AG09319 (cell line): ENCODE measurements at regions not wholly inside any gene's neighbourhood (a gene's known extent, or its start where the extent isn't known, plus 50 kb on each side); places are given as distances from the start of the nearest gene placed in this dataset.

Source experiments
- DNase-seq: peaks from one replicate; pipeline ENCODE4 v3.0.0-alpha.2; 2010; ENCODE audit warnings: low read depth; ENCODE audit errors: extremely low read depth
- TF ChIP-seq, protein P1 (sequence below): IDR thresholded peaks from 2 replicates; pipeline ENCODE4 v1.5.1; 2011; ENCODE audit warnings: low read depth, mild to moderate bottlenecking, inconsistent platforms, low read length, moderate library complexity

DNA sequence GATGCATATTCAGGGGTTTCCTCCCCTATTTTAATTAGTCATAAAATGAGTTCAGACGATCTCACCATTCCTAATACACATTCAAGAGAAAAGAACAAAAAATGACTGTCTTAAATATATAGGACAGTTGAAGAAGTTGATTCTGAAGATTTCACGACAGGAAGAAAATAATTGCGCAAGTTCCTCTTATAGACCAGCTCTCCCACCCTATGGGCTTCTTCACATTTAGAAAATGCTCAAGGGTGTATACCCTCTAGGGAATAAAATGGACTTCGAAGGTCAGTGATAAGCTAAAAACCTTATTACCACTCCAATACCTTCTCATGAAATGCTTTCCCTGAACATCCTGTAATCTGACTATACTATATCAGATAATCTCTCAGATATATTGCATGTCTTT is 149.2 kb upstream of the TEX13C start:
- no peak for DNase-seq
- TF ChIP-seq, protein P1, sequence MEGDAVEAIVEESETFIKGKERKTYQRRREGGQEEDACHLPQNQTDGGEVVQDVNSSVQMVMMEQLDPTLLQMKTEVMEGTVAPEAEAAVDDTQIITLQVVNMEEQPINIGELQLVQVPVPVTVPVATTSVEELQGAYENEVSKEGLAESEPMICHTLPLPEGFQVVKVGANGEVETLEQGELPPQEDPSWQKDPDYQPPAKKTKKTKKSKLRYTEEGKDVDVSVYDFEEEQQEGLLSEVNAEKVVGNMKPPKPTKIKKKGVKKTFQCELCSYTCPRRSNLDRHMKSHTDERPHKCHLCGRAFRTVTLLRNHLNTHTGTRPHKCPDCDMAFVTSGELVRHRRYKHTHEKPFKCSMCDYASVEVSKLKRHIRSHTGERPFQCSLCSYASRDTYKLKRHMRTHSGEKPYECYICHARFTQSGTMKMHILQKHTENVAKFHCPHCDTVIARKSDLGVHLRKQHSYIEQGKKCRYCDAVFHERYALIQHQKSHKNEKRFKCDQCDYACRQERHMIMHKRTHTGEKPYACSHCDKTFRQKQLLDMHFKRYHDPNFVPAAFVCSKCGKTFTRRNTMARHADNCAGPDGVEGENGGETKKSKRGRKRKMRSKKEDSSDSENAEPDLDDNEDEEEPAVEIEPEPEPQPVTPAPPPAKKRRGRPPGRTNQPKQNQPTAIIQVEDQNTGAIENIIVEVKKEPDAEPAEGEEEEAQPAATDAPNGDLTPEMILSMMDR, result no peak

DNA sequence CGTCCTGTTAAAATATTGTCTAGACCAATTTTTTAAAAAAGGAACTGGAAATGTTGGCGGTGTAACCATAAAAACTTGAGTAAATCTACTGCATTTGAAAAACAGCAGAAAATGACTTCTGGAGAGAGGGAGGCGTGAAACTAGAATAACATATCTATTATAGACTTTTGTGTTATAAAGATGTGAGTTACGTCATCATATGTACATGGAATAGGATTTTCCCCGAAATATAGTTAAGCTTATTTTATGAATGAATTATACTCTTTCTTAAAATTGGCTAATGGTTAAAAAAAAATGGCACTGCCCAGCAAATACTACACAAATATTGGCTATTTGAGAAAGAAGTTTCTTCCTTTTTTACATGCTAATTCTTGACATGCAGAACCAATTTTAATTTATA is 147.1 kb upstream of the TEX13C start:
- no peak for DNase-seq
- TF ChIP-seq, protein P1, result no peak

DNA sequence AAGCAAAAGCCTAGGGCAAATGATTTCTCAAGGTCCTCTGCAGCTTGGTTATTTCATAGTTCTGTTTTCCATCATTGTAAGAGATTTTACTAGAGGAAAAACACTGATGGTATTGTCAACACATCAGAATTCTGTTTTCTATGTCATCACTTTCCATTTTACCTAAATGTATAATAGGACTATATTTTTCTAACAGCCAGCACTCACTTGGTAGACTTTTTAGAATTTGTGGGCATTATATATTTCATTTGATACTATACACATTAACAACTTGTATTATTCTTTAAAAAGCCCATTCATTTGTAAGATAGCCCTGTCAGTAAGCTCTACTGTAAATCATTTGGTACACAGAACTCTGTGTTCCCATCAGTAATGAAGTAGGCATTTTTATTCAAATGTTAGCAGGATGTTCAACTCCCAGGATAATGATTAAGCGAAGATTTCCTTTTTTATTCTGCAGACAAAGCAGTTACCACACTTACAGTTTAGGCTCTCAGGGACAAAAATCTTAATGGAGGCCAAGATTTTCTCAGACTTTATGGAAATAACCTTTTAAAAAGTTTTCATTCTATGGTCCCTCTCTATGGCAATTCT is 143.6 kb upstream of the TEX13C start:
- DNase-seq, result no peak
- TF ChIP-seq, protein P1, result no peak

DNA sequence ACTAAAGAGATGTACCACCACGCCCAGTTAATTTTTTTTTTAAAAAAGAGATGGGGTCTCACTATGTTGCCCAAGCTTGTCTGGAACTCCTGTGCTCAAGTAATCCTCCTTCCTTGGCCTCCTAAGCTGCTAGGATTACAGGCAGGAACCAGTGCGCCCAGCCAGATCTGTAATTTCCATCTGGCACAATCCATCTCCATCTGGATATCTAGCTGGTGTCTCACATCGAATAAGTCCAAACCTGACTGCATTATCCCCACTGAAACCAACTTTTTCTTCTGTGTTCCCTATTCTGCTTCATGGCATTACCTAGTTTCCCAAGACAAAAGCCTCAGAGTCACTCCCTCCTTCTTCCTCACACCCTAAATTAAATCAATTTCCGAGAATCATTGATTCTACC is 125.8 kb upstream of the TEX13C start:
- TF ChIP-seq, protein P1, result no peak
- DNase-seq, result no peak

DNA sequence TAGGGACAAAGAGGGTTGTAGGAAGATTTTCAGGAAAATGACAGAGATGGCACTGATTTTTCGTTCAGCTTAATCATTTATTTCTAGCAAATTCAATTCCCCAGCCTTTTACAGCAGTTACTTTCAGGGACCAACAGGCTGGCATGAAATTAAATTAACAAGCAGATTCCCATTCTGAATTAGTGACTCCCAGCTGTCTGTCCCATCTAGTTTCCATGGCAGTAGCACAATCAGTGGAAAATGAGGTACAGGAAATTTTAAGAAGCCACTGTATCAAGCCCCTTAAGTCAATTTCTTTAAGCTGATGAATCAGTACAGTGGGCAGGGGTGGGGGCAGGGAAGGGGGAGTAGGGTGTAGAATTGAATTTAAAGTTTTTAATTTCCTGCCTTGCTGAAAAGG is 121.1 kb upstream of the TEX13C start:
- DNase-seq, result no peak
- TF ChIP-seq, protein P1, result no peak

DNA sequence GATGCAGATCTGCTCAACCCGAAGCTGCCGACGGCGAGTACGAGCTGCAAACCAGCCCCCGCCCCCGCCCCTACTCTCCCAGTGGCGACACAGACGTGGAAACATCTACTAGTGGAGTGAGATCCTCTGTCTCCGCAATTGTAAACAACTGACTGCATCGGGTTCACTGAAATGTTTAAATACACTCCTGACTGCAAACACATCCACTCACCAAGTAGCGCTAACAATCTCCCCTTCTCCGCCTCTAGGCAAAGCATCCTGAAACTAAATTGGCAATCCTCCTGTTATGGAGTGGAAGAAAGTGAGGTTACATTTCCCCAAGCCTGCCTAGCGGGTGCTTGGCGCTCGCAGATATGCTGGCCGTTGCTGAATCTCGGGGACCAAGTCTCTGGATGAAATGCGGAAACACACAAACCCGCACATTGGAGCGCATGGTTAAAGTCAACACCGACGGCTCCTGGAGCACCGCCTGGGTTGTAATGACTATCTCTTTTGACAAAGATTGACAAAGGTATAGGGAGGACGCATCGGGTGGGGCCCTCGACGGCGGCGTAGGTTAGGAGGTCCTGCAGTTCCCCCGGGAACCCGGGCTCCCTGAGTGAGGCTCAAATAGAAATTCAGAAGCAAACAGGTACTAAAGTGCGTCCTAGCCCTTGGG is 117.0 kb upstream of the TEX13C start:
- DNase-seq, result no peak
- TF ChIP-seq, protein P1, result no peak

DNA sequence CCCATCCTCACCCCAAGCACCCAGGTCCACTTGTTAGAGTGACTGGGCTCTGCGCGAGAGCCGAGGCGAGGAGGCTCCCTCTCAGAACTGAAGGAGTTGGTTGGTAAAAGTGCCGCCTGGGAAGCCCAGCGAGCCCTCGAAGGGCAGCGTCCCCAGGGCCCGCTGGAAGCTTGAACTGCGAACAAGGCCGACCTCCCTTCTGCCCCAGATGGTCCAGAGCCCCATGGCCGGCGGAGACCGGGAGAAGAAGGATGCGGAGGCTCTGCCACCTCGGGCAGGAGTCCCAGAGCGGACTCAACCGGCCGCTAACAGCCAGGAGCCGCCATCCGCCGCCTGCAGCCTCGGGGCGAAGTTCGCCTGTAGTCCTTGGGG is 116.3 kb upstream of the TEX13C start:
- TF ChIP-seq, protein P1, result no peak
- no peak for DNase-seq
